WTC11 (cell line): ENCODE measurements at regions not wholly inside any gene's neighbourhood (a gene's known extent, or its start where the extent isn't known, plus 50 kb on each side); places are given as distances from the start of the nearest gene placed in this dataset.

Experiments used
- ATAC-seq: fragments of 200-7000 bp; cut with Tn5 transposase; 2 replicates; pipeline ENCODE4 v1.10.0; 2021; ENCODE audit warnings: mild to moderate bottlenecking, moderate library complexity
- CTCF ChIA-PET: fragments of 300-600 bp; sonication (Branson Sonifier 250); formaldehyde crosslinking; loops from one replicate; lab custom pipeline; 2021; ENCODE audit warnings: antibody characterized with exemption; lab: Charles Lee
- POLR2A ChIA-PET: fragments of 350-600 bp; sonication (Branson Sonifier 250); formaldehyde crosslinking; loops from one replicate; lab custom pipeline; 2021; ENCODE audit warnings: antibody characterized with exemption; lab: Charles Lee
- DNase-seq: peaks from one replicate; pipeline ENCODE4 v3.0.0; 2021; ENCODE audit warnings: low spot score
- H3K27ac Mint-ChIP-seq: 2 replicates; pipeline ENCODE4 v1.8.0; 2021; ENCODE audit warnings: mixed read lengths
- H3K27me3 Mint-ChIP-seq: 2 replicates; pipeline ENCODE4 v1.8.0; 2021; ENCODE audit warnings: low read depth, mild to moderate bottlenecking, moderate library complexity, mixed read lengths
- H3K36me3 Mint-ChIP-seq: 2 replicates; pipeline ENCODE4 v1.8.0; 2021; ENCODE audit warnings: mixed read lengths
- H3K4me1 Mint-ChIP-seq: 2 replicates; pipeline ENCODE4 v1.8.0; 2022; ENCODE audit warnings: mixed read lengths
- H3K4me3 Mint-ChIP-seq: 2 replicates; pipeline ENCODE4 v1.8.0; 2021; ENCODE audit warnings: mild to moderate bottlenecking, moderate library complexity, mixed read lengths
- H3K9me3 Mint-ChIP-seq: 2 replicates; pipeline ENCODE4 v1.8.0; 2021; ENCODE audit warnings: mixed read lengths
- CREM ChIP-seq: sonication (generic); formaldehyde crosslinking; IDR thresholded peaks from 2 replicates; pipeline ENCODE4 v1.8.1; 2022; ENCODE audit warnings: mild to moderate bottlenecking, missing genetic modification reagents, moderate library complexity
- ELF4 ChIP-seq: sonication (generic); formaldehyde crosslinking; IDR thresholded peaks from 2 replicates; pipeline ENCODE4 v1.8.1; 2022; ENCODE audit warnings: low read depth, mild to moderate bottlenecking, moderate library complexity, missing genetic modification reagents
- FOXK1 ChIP-seq: sonication (generic); formaldehyde crosslinking; IDR thresholded peaks from 2 replicates; pipeline ENCODE4 v1.8.0; 2022; ENCODE audit warnings: mild to moderate bottlenecking, moderate library complexity, missing genetic modification reagents
- GTF2I ChIP-seq: fragments of 250-450 bp; sonication (Bioruptor Pico); conservative IDR thresholded peaks from 2 replicates; pipeline ENCODE4 v1.4.0; 2021; ENCODE audit warnings: mild to moderate bottlenecking
- JAZF1 ChIP-seq: fragments of 250-450 bp; sonication (Bioruptor Pico); IDR thresholded peaks from 2 replicates; pipeline ENCODE4 v1.9.0; 2021; ENCODE audit warnings: moderate library complexity, mild to moderate bottlenecking, inconsistent platforms
- JUN ChIP-seq: sonication (generic); formaldehyde crosslinking; IDR thresholded peaks from 2 replicates; pipeline ENCODE4 v1.8.0; 2023; ENCODE audit warnings: mild to moderate bottlenecking, missing genetic modification reagents
- NR1H2 ChIP-seq: sonication (generic); formaldehyde crosslinking; IDR thresholded peaks from 2 replicates; pipeline ENCODE4 v1.9.0; 2021; ENCODE audit warnings: mild to moderate bottlenecking, moderate library complexity, missing genetic modification reagents
- NR3C1 ChIP-seq: sonication (generic); formaldehyde crosslinking; conservative IDR thresholded peaks from 2 replicates; pipeline ENCODE4 v1.8.1; 2023; ENCODE audit warnings: low read depth, mild to moderate bottlenecking, missing genetic modification reagents
- SMAD4 ChIP-seq: sonication (generic); formaldehyde crosslinking; IDR thresholded peaks from 2 replicates; pipeline ENCODE4 v1.8.0; 2022; ENCODE audit warnings: mild to moderate bottlenecking, missing genetic modification reagents
- TEAD4 ChIP-seq: sonication (generic); formaldehyde crosslinking; IDR thresholded peaks from 2 replicates; pipeline ENCODE4 v1.8.0; 2022; ENCODE audit warnings: mild to moderate bottlenecking, missing genetic modification reagents
- ZNF138 ChIP-seq: sonication (generic); formaldehyde crosslinking; conservative IDR thresholded peaks from 2 replicates; pipeline ENCODE4 v1.8.1; 2022; ENCODE audit warnings: mild to moderate bottlenecking, moderate library complexity, missing genetic modification reagents
- TF ChIP-seq, protein P1 (sequence below): sonication (generic); formaldehyde crosslinking; IDR thresholded peaks from 2 replicates; pipeline ENCODE4 v1.8.1; 2022; ENCODE audit warnings: low read depth, missing genetic modification reagents, borderline replicate concordance
- TF ChIP-seq, protein P2 (sequence below): sonication (generic); formaldehyde crosslinking; IDR thresholded peaks from 2 replicates; pipeline ENCODE4 v1.8.1; 2023; ENCODE audit warnings: mild to moderate bottlenecking, missing genetic modification reagents, borderline replicate concordance
- TF ChIP-seq, protein P3 (sequence below): sonication (generic); formaldehyde crosslinking; conservative IDR thresholded peaks from 2 replicates; pipeline ENCODE4 v1.8.1; 2022; ENCODE audit warnings: mild to moderate bottlenecking, missing genetic modification reagents
- TF ChIP-seq, protein P4 (sequence below): fragments of 250-450 bp; sonication (Bioruptor Pico); IDR thresholded peaks from 2 replicates; pipeline ENCODE4 v1.9.0; 2021; ENCODE audit warnings: mild to moderate bottlenecking
- TF ChIP-seq, protein P5 (sequence below): sonication (generic); formaldehyde crosslinking; IDR thresholded peaks from 2 replicates; pipeline ENCODE4 v1.8.0; 2023; ENCODE audit warnings: mild to moderate bottlenecking, missing genetic modification reagents
- TF ChIP-seq, protein P6 (sequence below): sonication (generic); formaldehyde crosslinking; IDR thresholded peaks from 2 replicates; pipeline ENCODE4 v1.8.0; 2022; ENCODE audit warnings: missing genetic modification reagents
- TF ChIP-seq, protein P7 (sequence below): fragments of 250-450 bp; sonication (Bioruptor Pico); conservative IDR thresholded peaks from 2 replicates; pipeline ENCODE4 v1.9.0; 2021; ENCODE audit warnings: mild to moderate bottlenecking

DNA sequence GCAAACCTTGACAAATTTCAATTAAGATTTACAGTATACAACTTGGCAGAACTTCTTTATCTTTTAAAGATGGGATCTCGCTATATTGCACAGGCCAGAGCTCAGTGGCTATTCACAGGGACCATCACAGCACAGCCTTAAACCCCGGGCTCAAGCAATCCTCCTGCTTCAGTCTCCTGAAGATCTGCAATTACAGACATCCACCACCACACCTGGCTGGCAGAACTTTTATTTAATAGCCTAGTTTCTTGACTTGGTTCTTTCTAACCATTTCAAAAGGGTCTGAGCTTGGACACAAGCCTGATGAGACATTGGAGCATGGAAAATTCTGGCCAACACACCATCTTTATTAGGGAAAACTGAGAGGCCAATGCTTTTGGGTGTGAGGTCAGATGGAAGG lies 151.6 kb upstream of the KCNG1 start (continued):
- TF ChIP-seq, protein P1, sequence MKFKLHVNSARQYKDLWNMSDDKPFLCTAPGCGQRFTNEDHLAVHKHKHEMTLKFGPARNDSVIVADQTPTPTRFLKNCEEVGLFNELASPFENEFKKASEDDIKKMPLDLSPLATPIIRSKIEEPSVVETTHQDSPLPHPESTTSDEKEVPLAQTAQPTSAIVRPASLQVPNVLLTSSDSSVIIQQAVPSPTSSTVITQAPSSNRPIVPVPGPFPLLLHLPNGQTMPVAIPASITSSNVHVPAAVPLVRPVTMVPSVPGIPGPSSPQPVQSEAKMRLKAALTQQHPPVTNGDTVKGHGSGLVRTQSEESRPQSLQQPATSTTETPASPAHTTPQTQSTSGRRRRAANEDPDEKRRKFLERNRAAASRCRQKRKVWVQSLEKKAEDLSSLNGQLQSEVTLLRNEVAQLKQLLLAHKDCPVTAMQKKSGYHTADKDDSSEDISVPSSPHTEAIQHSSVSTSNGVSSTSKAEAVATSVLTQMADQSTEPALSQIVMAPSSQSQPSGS (CRISPR knock-in tag) = no peak
- TF ChIP-seq, protein P2, sequence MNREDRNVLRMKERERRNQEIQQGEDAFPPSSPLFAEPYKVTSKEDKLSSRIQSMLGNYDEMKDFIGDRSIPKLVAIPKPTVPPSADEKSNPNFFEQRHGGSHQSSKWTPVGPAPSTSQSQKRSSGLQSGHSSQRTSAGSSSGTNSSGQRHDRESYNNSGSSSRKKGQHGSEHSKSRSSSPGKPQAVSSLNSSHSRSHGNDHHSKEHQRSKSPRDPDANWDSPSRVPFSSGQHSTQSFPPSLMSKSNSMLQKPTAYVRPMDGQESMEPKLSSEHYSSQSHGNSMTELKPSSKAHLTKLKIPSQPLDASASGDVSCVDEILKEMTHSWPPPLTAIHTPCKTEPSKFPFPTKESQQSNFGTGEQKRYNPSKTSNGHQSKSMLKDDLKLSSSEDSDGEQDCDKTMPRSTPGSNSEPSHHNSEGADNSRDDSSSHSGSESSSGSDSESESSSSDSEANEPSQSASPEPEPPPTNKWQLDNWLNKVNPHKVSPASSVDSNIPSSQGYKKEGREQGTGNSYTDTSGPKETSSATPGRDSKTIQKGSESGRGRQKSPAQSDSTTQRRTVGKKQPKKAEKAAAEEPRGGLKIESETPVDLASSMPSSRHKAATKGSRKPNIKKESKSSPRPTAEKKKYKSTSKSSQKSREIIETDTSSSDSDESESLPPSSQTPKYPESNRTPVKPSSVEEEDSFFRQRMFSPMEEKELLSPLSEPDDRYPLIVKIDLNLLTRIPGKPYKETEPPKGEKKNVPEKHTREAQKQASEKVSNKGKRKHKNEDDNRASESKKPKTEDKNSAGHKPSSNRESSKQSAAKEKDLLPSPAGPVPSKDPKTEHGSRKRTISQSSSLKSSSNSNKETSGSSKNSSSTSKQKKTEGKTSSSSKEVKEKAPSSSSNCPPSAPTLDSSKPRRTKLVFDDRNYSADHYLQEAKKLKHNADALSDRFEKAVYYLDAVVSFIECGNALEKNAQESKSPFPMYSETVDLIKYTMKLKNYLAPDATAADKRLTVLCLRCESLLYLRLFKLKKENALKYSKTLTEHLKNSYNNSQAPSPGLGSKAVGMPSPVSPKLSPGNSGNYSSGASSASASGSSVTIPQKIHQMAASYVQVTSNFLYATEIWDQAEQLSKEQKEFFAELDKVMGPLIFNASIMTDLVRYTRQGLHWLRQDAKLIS (CRISPR knock-in tag) = no peak
- TF ChIP-seq GTF2I (no peak), JUN (no peak), ZNF138 (CRISPR knock-in tag) (no peak), TEAD4 (CRISPR knock-in tag) (no peak), NR1H2 (no peak), FOXK1 (no peak)
- TF ChIP-seq, protein P3, sequence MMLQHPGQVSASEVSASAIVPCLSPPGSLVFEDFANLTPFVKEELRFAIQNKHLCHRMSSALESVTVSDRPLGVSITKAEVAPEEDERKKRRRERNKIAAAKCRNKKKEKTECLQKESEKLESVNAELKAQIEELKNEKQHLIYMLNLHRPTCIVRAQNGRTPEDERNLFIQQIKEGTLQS = no peak
- TF ChIP-seq, protein P4, sequence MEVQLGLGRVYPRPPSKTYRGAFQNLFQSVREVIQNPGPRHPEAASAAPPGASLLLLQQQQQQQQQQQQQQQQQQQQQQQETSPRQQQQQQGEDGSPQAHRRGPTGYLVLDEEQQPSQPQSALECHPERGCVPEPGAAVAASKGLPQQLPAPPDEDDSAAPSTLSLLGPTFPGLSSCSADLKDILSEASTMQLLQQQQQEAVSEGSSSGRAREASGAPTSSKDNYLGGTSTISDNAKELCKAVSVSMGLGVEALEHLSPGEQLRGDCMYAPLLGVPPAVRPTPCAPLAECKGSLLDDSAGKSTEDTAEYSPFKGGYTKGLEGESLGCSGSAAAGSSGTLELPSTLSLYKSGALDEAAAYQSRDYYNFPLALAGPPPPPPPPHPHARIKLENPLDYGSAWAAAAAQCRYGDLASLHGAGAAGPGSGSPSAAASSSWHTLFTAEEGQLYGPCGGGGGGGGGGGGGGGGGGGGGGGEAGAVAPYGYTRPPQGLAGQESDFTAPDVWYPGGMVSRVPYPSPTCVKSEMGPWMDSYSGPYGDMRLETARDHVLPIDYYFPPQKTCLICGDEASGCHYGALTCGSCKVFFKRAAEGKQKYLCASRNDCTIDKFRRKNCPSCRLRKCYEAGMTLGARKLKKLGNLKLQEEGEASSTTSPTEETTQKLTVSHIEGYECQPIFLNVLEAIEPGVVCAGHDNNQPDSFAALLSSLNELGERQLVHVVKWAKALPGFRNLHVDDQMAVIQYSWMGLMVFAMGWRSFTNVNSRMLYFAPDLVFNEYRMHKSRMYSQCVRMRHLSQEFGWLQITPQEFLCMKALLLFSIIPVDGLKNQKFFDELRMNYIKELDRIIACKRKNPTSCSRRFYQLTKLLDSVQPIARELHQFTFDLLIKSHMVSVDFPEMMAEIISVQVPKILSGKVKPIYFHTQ (CRISPR knock-in tag) = no peak
- TF ChIP-seq, protein P5, sequence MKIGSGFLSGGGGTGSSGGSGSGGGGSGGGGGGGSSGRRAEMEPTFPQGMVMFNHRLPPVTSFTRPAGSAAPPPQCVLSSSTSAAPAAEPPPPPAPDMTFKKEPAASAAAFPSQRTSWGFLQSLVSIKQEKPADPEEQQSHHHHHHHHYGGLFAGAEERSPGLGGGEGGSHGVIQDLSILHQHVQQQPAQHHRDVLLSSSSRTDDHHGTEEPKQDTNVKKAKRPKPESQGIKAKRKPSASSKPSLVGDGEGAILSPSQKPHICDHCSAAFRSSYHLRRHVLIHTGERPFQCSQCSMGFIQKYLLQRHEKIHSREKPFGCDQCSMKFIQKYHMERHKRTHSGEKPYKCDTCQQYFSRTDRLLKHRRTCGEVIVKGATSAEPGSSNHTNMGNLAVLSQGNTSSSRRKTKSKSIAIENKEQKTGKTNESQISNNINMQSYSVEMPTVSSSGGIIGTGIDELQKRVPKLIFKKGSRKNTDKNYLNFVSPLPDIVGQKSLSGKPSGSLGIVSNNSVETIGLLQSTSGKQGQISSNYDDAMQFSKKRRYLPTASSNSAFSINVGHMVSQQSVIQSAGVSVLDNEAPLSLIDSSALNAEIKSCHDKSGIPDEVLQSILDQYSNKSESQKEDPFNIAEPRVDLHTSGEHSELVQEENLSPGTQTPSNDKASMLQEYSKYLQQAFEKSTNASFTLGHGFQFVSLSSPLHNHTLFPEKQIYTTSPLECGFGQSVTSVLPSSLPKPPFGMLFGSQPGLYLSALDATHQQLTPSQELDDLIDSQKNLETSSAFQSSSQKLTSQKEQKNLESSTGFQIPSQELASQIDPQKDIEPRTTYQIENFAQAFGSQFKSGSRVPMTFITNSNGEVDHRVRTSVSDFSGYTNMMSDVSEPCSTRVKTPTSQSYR (CRISPR knock-in tag) = no peak
- TF ChIP-seq, all 79 proteins: peak for 0

DNA sequence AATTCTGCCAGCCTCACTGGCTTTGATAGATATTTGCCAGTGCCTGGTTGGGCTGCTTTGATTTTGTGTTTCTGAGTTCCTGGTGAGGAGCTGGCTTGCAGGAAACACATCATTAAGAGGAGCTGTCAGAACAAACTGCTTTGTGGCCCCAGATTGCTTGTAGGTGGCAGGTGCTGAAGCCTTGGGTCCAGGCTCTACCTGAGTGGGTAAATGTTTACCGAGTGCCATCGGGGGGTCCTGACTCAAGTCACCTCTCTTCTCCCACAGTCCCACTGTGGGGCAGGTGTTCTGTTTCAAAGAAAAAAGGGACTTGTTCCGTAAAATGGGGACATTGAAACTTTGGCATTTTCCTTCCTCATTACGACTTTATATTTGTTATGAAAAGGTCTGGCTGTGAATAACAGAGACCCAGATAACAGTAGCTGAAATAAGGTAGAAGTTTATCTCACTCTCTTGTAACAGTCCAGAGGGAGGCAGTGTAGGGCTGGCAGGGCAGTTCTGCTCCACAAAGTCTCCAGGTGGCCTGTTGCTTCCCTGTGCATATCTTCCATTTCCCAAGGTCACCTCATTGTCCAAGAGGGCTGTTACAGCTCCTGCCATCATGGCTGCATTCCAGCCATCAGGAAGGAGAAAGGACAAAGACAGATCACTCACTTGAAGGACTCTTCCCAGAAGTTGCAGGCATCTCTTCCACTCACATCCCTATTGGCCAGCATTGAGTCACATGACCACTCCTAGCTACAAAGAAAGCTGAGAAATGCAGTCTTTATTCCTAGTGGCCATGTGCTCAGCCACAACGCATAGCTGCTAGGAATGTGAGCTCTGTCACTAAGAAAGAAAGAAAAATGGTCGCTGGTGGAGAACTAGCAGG lies 149.9 kb upstream of the KCNG1 start:
- ATAC-seq (peak; percentile 55), DNase-seq (no peak)
- H3K27ac Mint-ChIP-seq = no peak overlapping the region
- peaks cover 13% of the 10 kb centered on the region for H3K4me1 Mint-ChIP-seq
- ChIA-PET CTCF (interaction anchor here (0.6 to 1.9 kb wide), 9 partner anchors 9 to 186 kb away, joined by 3 to 7 read pairs (median 3); no protein-coding TSS in a partner anchor), POLR2A (interaction anchor here (1.4 kb wide), 1 partner anchor 137 kb away, joined by 3 read pairs; no protein-coding TSS in a partner anchor)
- no peaks in the 10 kb centered on the region for H3K36me3 Mint-ChIP-seq
- peaks cover 53% of the 10 kb centered on the region for H3K27me3 Mint-ChIP-seq
- H3K9me3 Mint-ChIP-seq = peaks cover 7% of the 10 kb centered on the region
- no peak overlapping the region for H3K4me3 Mint-ChIP-seq
- TF ChIP-seq CREM (CRISPR knock-in tag) = no peak
- TF ChIP-seq NR3C1 (CRISPR knock-in tag) = no peak
- TF ChIP-seq JAZF1 (CRISPR knock-in tag) = no peak
- no peak for TF ChIP-seq ELF4
- no peak for TF ChIP-seq SMAD4
- TF ChIP-seq, protein P6, sequence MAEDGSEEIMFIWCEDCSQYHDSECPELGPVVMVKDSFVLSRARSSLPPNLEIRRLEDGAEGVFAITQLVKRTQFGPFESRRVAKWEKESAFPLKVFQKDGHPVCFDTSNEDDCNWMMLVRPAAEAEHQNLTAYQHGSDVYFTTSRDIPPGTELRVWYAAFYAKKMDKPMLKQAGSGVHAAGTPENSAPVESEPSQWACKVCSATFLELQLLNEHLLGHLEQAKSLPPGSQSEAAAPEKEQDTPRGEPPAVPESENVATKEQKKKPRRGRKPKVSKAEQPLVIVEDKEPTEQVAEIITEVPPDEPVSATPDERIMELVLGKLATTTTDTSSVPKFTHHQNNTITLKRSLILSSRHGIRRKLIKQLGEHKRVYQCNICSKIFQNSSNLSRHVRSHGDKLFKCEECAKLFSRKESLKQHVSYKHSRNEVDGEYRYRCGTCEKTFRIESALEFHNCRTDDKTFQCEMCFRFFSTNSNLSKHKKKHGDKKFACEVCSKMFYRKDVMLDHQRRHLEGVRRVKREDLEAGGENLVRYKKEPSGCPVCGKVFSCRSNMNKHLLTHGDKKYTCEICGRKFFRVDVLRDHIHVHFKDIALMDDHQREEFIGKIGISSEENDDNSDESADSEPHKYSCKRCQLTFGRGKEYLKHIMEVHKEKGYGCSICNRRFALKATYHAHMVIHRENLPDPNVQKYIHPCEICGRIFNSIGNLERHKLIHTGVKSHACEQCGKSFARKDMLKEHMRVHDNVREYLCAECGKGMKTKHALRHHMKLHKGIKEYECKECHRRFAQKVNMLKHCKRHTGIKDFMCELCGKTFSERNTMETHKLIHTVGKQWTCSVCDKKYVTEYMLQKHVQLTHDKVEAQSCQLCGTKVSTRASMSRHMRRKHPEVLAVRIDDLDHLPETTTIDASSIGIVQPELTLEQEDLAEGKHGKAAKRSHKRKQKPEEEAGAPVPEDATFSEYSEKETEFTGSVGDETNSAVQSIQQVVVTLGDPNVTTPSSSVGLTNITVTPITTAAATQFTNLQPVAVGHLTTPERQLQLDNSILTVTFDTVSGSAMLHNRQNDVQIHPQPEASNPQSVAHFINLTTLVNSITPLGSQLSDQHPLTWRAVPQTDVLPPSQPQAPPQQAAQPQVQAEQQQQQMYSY (CRISPR knock-in tag) = no peak
- TF ChIP-seq, protein P7, sequence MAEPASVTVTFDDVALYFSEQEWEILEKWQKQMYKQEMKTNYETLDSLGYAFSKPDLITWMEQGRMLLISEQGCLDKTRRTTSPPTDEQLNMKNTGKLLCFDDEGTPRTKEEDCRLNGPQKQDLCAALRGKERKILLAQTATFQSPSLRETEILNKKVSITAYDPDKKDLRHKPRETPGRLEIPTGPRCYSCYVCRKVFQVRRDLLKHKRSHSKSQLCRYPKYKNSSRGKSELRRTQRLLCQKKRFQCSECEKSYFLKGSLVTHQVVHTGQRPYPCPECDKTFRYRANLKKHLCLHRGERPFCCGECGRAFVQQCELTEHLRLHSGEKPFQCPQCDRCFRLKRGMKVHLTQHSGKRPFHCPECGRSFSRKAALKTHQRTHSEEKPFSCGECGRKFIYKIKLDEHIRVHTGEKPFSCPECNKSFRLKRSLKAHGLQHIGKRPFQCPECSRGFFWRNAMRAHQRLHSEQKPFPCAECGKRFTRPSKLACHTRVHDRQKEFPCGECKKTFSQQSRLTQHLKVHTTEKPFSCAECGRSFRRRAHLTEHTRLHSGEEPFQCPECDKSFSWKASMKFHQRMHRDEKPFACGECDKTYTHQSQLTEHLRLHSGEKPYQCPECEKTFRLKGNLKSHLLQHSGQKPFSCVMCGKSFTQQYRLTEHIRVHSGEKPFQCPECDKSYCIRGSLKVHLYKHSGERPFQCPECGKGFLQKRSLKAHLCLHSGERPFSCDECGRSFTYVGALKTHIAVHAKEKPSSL (CRISPR knock-in tag) = no peak
